B cell (primary cell): ENCODE measurements at regions not wholly inside any gene's neighbourhood (a gene's known extent, or its start where the extent isn't known, plus 50 kb on each side); places are given as distances from the start of the nearest gene placed in this dataset.
"Not testable (repeated sequence)": the region's sequence is repeated elsewhere in the genome, so short reads cannot be mapped to it uniquely, and the experiment has no call there.

Experiments used
- ATAC-seq: fragments of 200-7000 bp; cut with Tn5 transposase; one replicate; pipeline ENCODE4 v1.10.0; 2021; ENCODE audit warnings: low read depth, mild to moderate bottlenecking, moderate number of reproducible peaks, moderate library complexity
- CTCF ChIA-PET: fragments of 350-600 bp; sonication (Branson Sonifier 250); formaldehyde crosslinking; loops from one replicate; lab custom pipeline; 2021; ENCODE audit warnings: antibody characterized with exemption, inconsistent platforms; lab: Charles Lee
- POLR2A ChIA-PET: fragments of 350-600 bp; sonication (Branson Sonifier 250); formaldehyde crosslinking; loops from one replicate; lab custom pipeline; 2021; ENCODE audit warnings: antibody characterized with exemption; lab: Charles Lee
- DNase-seq: peaks from one replicate; pipeline ENCODE4 v3.0.0; 2013
- H2AFZ ChIP-seq: 2 replicates; pipeline ENCODE4 v1.6.1; 2012; ENCODE audit warnings: mild to moderate bottlenecking, low read depth, low read length; ENCODE audit not compliant: insufficient read depth, poor library complexity, severe bottlenecking
- H3K27ac ChIP-seq, 2 donors: 1 replicate in 1 of 2; 2 replicates in 1 of 2; pipeline ENCODE4 v1.5.1; 2012 to 2013; ENCODE audit warnings: low read length in 2 of 2, mild to moderate bottlenecking in 2 of 2, moderate library complexity in 1 of 2
- H3K27me3 ChIP-seq, 4 experiments: fragments of 200-600 bp in 1 of 4; sonication (generic) in 1 of 4; replicated peaks in 1 of 4; 1 replicate in 2 of 4; 2 replicates in 2 of 4; pipeline versions ENCODE4 v1.6.1 to v1.7.0; 2013 to 2016; ENCODE audit warnings: low read length in 3 of 4, mild to moderate bottlenecking in 2 of 4, mixed read lengths in 1 of 4, moderate library complexity in 1 of 4; ENCODE audit not compliant: insufficient read depth in 4 of 4, control insufficient read depth in 3 of 4; ENCODE audit errors: control extremely low read depth in 1 of 4
- H3K36me3 ChIP-seq, 2 experiments: replicated peaks in 1 of 2; 1 replicate in 1 of 2; 2 replicates in 1 of 2; pipeline versions ENCODE4 v1.6.1 to v1.7.1; 2013; ENCODE audit warnings: low read length in 1 of 2; ENCODE audit not compliant: insufficient read depth in 2 of 2, control insufficient read depth in 1 of 2; ENCODE audit errors: control extremely low read depth in 1 of 2, extremely low read depth in 1 of 2
- H3K4me1 ChIP-seq, 2 donors: fragments of 200-600 bp in 1 of 2; sonication (generic) in 1 of 2; 1 replicate in 1 of 2; 2 replicates in 1 of 2; pipeline versions ENCODE4 v1.5.1 to v1.6.1; 2013 to 2017; ENCODE audit warnings: low read length in 2 of 2; ENCODE audit not compliant: control insufficient read depth in 2 of 2, insufficient read depth in 2 of 2
- H3K4me2 ChIP-seq: replicated peaks from 2 replicates; pipeline ENCODE3; 2012; ENCODE audit warnings: mild to moderate bottlenecking, low read depth, low read length; ENCODE audit not compliant: poor library complexity, severe bottlenecking
- H3K4me3 ChIP-seq, 5 experiments: fragments of 200-600 bp in 1 of 5; sonication (generic) in 1 of 5; 1 replicate in 3 of 5; 2 replicates in 2 of 5; pipeline versions ENCODE4 v1.5.1 to v1.7.0; 2011 to 2016; ENCODE audit warnings: low read length in 4 of 5, mild to moderate bottlenecking in 4 of 5, low read depth in 2 of 5, control low read depth in 1 of 5, moderate library complexity in 1 of 5; ENCODE audit not compliant: insufficient read depth in 1 of 5; ENCODE audit errors: control extremely low read depth in 1 of 5, extremely low read depth in 1 of 5
- H3K79me2 ChIP-seq: fragments of 200-600 bp; sonication (generic); one replicate; pipeline ENCODE4 v1.6.0; 2016; ENCODE audit warnings: low read length; ENCODE audit not compliant: control insufficient read depth, insufficient read depth
- H3K9ac ChIP-seq: fragments of 200-600 bp; sonication (generic); 2 replicates; pipeline ENCODE4 v1.6.1; 2017; ENCODE audit warnings: mild to moderate bottlenecking, low read length, moderate library complexity
- H3K9me3 ChIP-seq, 3 donors: one replicate each; pipeline versions ENCODE4 v1.6.1 to v1.7.1; 2013; ENCODE audit warnings: low read length in 2 of 3; ENCODE audit not compliant: control insufficient read depth in 2 of 3, insufficient read depth in 1 of 3; ENCODE audit errors: control extremely low read depth in 1 of 3
- H4K20me1 ChIP-seq: 2 replicates; pipeline ENCODE4 v1.6.0; 2012; ENCODE audit warnings: mild to moderate bottlenecking, low read length; ENCODE audit not compliant: insufficient read depth, control insufficient read depth, poor library complexity, severe bottlenecking
- H3K27ac Mint-ChIP-seq: one replicate; pipeline ENCODE4 v1.8.0; 2021; ENCODE audit warnings: mixed read lengths
- H3K27me3 Mint-ChIP-seq: one replicate; pipeline ENCODE4 v1.8.0; 2021; ENCODE audit warnings: mixed read lengths
- H3K4me1 Mint-ChIP-seq: one replicate; pipeline ENCODE4 v1.8.0; 2021; ENCODE audit warnings: mixed read lengths
- H3K4me3 Mint-ChIP-seq: one replicate; pipeline ENCODE4 v1.8.0; 2021; ENCODE audit warnings: mixed read lengths
- H3K9me3 Mint-ChIP-seq: one replicate; pipeline ENCODE4 v1.8.0; 2022; ENCODE audit warnings: mixed read lengths; ENCODE audit not compliant: insufficient read depth
- CTCF ChIP-seq: fragments of 200-600 bp; IDR thresholded peaks from one replicate; pipeline ENCODE4 v1.8.0; 2022; ENCODE audit warnings: antibody characterized with exemption, mild to moderate bottlenecking
- EZH2 ChIP-seq: IDR thresholded peaks from 2 replicates; pipeline ENCODE4 v1.6.1; 2012; ENCODE audit warnings: borderline replicate concordance, low read depth, mild to moderate bottlenecking, moderate library complexity, low read length; ENCODE audit not compliant: insufficient read depth, poor library complexity, severe bottlenecking
- WGBS: methylation state at CpG from one replicate; pipeline ENCODE4 v1.1.5; 2013; ENCODE audit warnings: missing lambda C conversion rate; ENCODE audit not compliant: insufficient coverage; 5-methylcytosine and 5-hydroxymethylcytosine counted together
- intact Hi-C: fragments of 100-400 bp; cut with micrococcal nuclease; formaldehyde crosslinking; loops from one replicate; pipeline ENCODE4 v1.10.0; 2022

GRCh38 chr4:91887926-91888325 lies 415.8 kb upstream of the GRID2 start:
- intact Hi-C loops = no loop called here
- H3K9me3 Mint-ChIP-seq = no peaks in the 10 kb centered on the region
- Histone ChIP-seq H3K79me2 (no peaks in the 10 kb centered on the region), H4K20me1 (no peaks in the 10 kb centered on the region), H3K4me2 (no peak overlapping the region), H3K27ac (no peak overlapping the region), H2AFZ (no peak overlapping the region), H3K4me1 (no peaks in the 10 kb centered on the region), H3K9ac (no peak overlapping the region), H3K4me3 (no peak overlapping the region), H3K27me3 (no peaks in the 10 kb centered on the region), H3K9me3 (no peaks in the 10 kb centered on the region), H3K36me3 (no peaks in the 10 kb centered on the region)
- WGBS = no CpG with 5 or more reads among the region's 1 CpG
- CTCF ChIA-PET = no interaction called here
- no peaks in the 10 kb centered on the region for H3K4me1 Mint-ChIP-seq
- H3K27me3 Mint-ChIP-seq = no peaks in the 10 kb centered on the region
- no peak for TF ChIP-seq EZH2
- TF ChIP-seq CTCF = no peak
- POLR2A ChIA-PET = no interaction called here
- ATAC-seq (no peak), DNase-seq (no peak)
- no peak overlapping the region for H3K27ac Mint-ChIP-seq
- no peak overlapping the region for H3K4me3 Mint-ChIP-seq

GRCh38 chr4:91891217-91891616 lies 412.5 kb upstream of the GRID2 start:
- intact Hi-C loops, DNase-seq, H3K27ac Mint-ChIP-seq, H3K4me3 Mint-ChIP-seq, H3K79me2 ChIP-seq, H3K27me3 ChIP-seq, H3K27me3 Mint-ChIP-seq, H3K9me3 ChIP-seq, H3K4me3 ChIP-seq, H4K20me1 ChIP-seq, H3K36me3 ChIP-seq, CTCF ChIA-PET, H2AFZ ChIP-seq, H3K4me2 ChIP-seq, H3K9me3 Mint-ChIP-seq, H3K9ac ChIP-seq, POLR2A ChIA-PET, ATAC-seq, H3K4me1 ChIP-seq, H3K4me1 Mint-ChIP-seq, H3K27ac ChIP-seq: not testable (repeated sequence)
- 90% methylated on average over 5 of the region's 5 CpGs for WGBS
